Keratinocyte (primary cell): ENCODE measurements at regions not wholly inside any gene's neighbourhood (a gene's known extent, or its start where the extent isn't known, plus 50 kb on each side); places are given as distances from the start of the nearest gene placed in this dataset.

ENCODE experiments used
- CTCF ChIP-seq, 3 experiments: IDR thresholded peaks in 1 of 3; conservative IDR thresholded peaks in 1 of 3; optimal IDR thresholded peaks in 1 of 3; 2 replicates in 2 of 3; 3 replicates in 1 of 3; pipeline versions ENCODE3 to v1.5.1; 2011; ENCODE audit warnings: low read length in 3 of 3, mild to moderate bottlenecking in 3 of 3, moderate library complexity in 2 of 3, control low read depth in 1 of 3, inconsistent platforms in 1 of 3; ENCODE audit not compliant: insufficient read depth in 2 of 3; ENCODE audit errors: extremely low read depth in 1 of 3
- EZH2 ChIP-seq: IDR thresholded peaks from one replicate; pipeline ENCODE4 v1.6.1; 2012; ENCODE audit warnings: inconsistent platforms, mild to moderate bottlenecking, low read length, moderate library complexity

GRCh38 chr3:22490747-22491146 lies 712.4 kb upstream of the UBE2E2 start:
- no peak for TF ChIP-seq CTCF (optimal IDR thresholded peaks at IDR 0.05 in 1 of 3, IDR thresholded peaks at IDR 0.05 in 1 of 3, conservative IDR thresholded peaks at IDR 0.05 in 1 of 3; ENCODE audit: extremely low read depth in 1 of 3, insufficient read depth in 2 of 3, low read length in 3 of 3)
- no peak for TF ChIP-seq EZH2
